ENCODE measurements at regions not wholly inside any gene's neighbourhood (a gene's known extent, or its start where the extent isn't known, plus 50 kb on each side); places are given as distances from the start of the nearest gene placed in this dataset.

- DNase-seq (ENCODE audit: low spot score), result no peak
These were observed 375.9 kb downstream of the MCTP2 start for GRCh38 chr15:94607176-94607654.

GRCh38 chr15:94610069-94610468 lies 378.7 kb downstream of the MCTP2 start:
- DNase-seq (ENCODE audit: low spot score), result no peak

DNA sequence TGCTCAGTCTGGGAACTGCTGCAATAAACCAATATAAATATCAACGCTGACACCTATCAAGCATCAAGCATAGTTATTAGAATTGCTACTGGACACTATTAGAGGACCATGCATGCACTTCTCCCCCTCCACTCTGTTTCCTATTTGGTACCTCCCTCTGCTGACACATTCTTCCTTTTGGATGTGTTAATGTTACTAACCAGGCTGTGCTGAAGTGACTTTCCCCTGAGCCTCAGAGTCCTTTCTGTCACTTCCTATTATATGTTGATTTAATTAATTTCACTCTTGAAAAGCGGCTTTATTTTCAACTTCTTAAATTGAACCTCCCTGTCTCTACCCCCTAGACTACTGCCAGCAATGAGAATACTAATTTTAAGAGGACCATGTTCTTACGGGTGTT lies 379.1 kb downstream of the MCTP2 start:
- DNase-seq (ENCODE audit: low spot score), result no peak

DNA sequence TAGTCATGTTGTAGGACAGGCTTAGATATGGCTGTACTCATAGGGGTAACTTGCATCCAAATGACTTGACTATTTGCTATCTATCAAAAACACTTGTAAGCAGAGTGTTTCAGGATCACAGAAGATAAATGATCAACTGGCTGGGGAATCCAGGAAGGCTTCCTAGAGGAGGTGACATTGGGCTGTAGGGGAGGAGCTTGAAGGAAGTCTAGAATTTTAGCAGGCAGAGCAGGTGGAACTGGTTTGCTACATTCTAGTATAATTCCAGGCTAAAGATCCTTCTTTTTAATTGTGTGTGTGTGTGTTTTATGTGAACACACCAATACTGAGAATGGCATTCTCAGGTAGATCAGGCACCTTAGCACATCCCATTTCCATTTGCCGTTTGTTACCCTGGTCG lies 380.3 kb downstream of the MCTP2 start:
- no peak for DNase-seq (ENCODE audit: low spot score)

GRCh38 chr15:94615688-94616087 lies 384.3 kb downstream of the MCTP2 start:
- no peak for DNase-seq (ENCODE audit: low spot score)

GRCh38 chr15:94620632-94621031 lies 389.3 kb downstream of the MCTP2 start:
- no peak for DNase-seq (ENCODE audit: low spot score)

- DNase-seq (ENCODE audit: low spot score), result no peak
These were observed 390.4 kb downstream of the MCTP2 start for GRCh38 chr15:94621736-94622135.

DNA sequence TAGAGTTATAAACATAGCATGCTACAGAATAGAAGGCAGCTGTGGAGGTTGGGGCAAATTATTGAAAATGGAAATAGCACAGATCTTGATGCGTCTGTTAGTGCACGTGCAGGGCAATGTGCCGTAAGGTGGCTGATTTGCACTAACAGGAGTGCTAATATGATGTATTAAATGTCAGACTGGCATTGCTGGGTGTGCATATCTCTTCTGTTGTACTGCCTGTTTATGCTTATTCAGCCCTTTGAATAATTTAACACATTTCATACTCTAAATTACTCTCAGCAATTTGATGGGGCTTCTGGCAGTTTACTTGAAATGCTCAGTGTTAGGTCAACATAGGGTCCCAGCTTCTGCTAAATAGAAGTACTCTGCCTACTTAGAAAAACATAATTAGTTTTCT lies 395.6 kb downstream of the MCTP2 start:
- no peak for DNase-seq (ENCODE audit: low spot score)

DNA sequence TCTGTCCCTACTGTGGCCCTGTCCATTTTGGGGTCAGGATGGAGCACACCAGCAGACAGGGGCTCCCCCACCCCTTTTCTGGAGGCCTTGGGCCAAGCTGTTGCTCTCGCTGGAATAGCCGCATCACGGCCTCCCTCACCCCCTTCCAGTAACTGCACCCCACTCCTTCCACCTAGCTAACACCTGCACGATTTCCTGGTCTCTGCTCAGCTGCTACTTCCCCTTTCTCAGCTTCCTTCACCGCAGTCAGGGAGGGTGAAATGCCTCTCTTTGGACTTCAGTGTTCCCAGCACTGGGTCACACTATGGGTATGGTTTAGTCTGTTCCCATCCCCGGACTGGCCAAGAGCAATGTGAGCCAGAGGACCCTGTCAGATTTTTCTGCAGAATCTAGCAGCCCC lies 400.2 kb downstream of the MCTP2 start:
- no peak for DNase-seq (ENCODE audit: low spot score)

- DNase-seq (ENCODE audit: low spot score), result no peak
These were observed 406.8 kb downstream of the MCTP2 start for GRCh38 chr15:94638183-94638582.

DNA sequence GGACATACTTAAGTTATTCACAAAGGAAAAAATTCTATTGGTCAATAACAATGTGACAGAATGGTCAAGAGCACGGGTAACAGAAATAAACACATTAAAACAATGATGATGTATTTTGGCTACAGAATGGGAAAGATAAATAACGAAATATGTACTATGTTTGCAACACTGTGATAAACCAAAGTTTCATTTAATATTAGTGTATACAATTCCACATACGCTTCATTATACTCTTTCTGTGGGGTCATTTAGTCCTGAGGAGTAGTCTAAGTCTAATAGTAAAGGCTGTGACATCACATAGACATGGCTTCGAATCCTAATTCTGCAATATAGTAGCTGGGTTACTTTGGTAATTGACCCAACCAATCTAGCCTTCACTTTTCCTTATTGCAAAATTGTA lies 408.3 kb downstream of the MCTP2 start:
- no peak for DNase-seq (ENCODE audit: low spot score)

- no peak for DNase-seq (ENCODE audit: low spot score)
These were observed 413.1 kb downstream of the MCTP2 start for GRCh38 chr15:94644433-94644832.

- DNase-seq (ENCODE audit: low spot score), result no peak
These were observed 421.7 kb downstream of the MCTP2 start for GRCh38 chr15:94653071-94653470.

- DNase-seq (ENCODE audit: low spot score), result no peak
These were observed 424.0 kb downstream of the MCTP2 start for GRCh38 chr15:94655249-94655880.

- no peak for DNase-seq (ENCODE audit: low spot score)
These were observed 434.5 kb downstream of the MCTP2 start for GRCh38 chr15:94665676-94666441.

GRCh38 chr15:94666553-94666952 lies 435.2 kb downstream of the MCTP2 start:
- DNase-seq (ENCODE audit: low spot score), result no peak

GRCh38 chr15:94667109-94667508 lies 435.7 kb downstream of the MCTP2 start:
- no peak for DNase-seq (ENCODE audit: low spot score)

- DNase-seq (ENCODE audit: low spot score), result peak; percentile 45
These were observed 439.2 kb downstream of the MCTP2 start for GRCh38 chr15:94670438-94671034.

DNA sequence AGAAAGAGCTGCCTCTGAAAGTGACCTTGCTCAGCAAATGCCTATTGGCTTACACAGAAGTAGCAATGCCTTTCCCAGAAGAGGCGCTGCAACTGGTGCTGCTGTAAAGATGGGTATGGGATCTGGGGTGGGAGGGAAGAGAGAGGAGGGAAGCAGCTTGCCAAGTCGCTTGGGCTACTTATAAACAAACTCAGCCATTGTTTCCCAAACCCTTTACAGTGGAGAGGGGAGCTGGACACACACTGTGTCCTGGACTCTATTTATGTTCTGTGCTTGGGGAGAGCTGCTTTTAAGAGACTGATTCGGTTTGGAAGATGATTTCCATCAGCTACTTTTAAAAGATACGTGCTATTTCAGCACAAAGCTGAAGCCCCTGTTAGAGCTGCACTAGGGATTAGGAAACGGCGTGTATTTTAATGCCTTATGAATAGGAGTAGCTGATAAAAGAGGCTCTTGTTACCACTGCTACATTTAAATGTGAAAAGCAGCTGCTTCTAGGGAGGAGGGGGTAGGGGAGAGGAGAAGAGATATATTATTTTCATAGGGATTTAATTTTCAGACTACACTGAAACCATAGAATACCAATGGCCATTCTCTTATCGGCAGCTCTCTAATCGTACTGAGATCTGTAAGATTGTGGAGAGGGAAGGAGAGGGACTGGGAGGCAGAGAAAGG lies 440.6 kb downstream of the MCTP2 start:
- no peak for DNase-seq (ENCODE audit: low spot score)

- DNase-seq (ENCODE audit: low spot score), result no peak
These were observed 442.4 kb downstream of the MCTP2 start for GRCh38 chr15:94673801-94674200.

GRCh38 chr15:94674296-94674695 lies 442.9 kb downstream of the MCTP2 start:
- peak; percentile 2 for DNase-seq (ENCODE audit: low spot score)

GRCh38 chr15:94677202-94677790 lies 445.9 kb downstream of the MCTP2 start:
- DNase-seq (ENCODE audit: low spot score), result no peak
